ENCODE measurements at regions not wholly inside any gene's neighbourhood (a gene's known extent, or its start where the extent isn't known, plus 50 kb on each side); places are given as distances from the start of the nearest gene placed in this dataset.

- Histone ChIP-seq H2AFZ (ENCODE audit: low read depth, low read length) (no peak overlapping the region), H3K4me2 (ENCODE audit: low read length) (no peak overlapping the region), H3K9ac (ENCODE audit: low read length) (no peak overlapping the region), H3K36me3 (ENCODE audit: insufficient read depth, low read length) (no peaks in the 10 kb centered on the region), H3K4me3 (ENCODE audit: low read length) (no peak overlapping the region), H3K9me3 (ENCODE audit: low read length) (no peaks in the 10 kb centered on the region), H3K27ac (ENCODE audit: low read length) (no peak overlapping the region), H3K27me3 (ENCODE audit: insufficient read depth, low read depth, low read length) (no peaks in the 10 kb centered on the region), H4K20me1 (ENCODE audit: insufficient read depth) (no peaks in the 10 kb centered on the region), H3F3A (ENCODE audit: insufficient read depth, low read length, poor library complexity, severe bottlenecking) (no peaks in the 10 kb centered on the region), H3K9me2 (ENCODE audit: insufficient read depth, low read length) (no peaks in the 10 kb centered on the region), H3K79me2 (replicated peaks; ENCODE audit: insufficient read depth, low read length) (no peaks in the 10 kb centered on the region)
- TF ChIP-seq REST (IDR thresholded peaks at IDR 0.05; ENCODE audit: borderline replicate concordance) (no peak), TAF1 (IDR thresholded peaks at IDR 0.05; ENCODE audit: low read depth) (no peak), POLR2AphosphoS5 (IDR thresholded peaks at IDR 0.05) (no peak), CTCF (IDR thresholded peaks at IDR 0.05; ENCODE audit: poor library complexity, severe bottlenecking) (no peak), SMC3 (conservative IDR thresholded peaks at IDR 0.05; ENCODE audit: poor library complexity) (no peak), RAD21 (conservative IDR thresholded peaks at IDR 0.05) (no peak), EZH2 (IDR thresholded peaks at IDR 0.05; ENCODE audit: borderline replicate concordance, insufficient read depth, low read length, poor library complexity, severe bottlenecking) (no peak), EP300 (conservative IDR thresholded peaks at IDR 0.05; ENCODE audit: poor library complexity, severe bottlenecking) (no peak), MXI1 (conservative IDR thresholded peaks at IDR 0.05; ENCODE audit: poor library complexity, severe bottlenecking) (no peak)
Measured at GRCh38 chr11:70700453-70700852, 302.1 kb downstream of the CTTN start.

GRCh38 chr11:70700871-70701270 lies 302.5 kb downstream of the CTTN start:
- Histone ChIP-seq H3K9me2 (ENCODE audit: insufficient read depth, low read length) (no peaks in the 10 kb centered on the region), H3F3A (ENCODE audit: insufficient read depth, low read length, poor library complexity, severe bottlenecking) (no peaks in the 10 kb centered on the region), H2AFZ (ENCODE audit: low read depth, low read length) (no peak overlapping the region), H3K9ac (ENCODE audit: low read length) (no peak overlapping the region), H3K27me3 (ENCODE audit: insufficient read depth, low read depth, low read length) (no peaks in the 10 kb centered on the region), H3K79me2 (replicated peaks; ENCODE audit: insufficient read depth, low read length) (no peaks in the 10 kb centered on the region), H3K4me3 (ENCODE audit: low read length) (no peak overlapping the region), H3K4me2 (ENCODE audit: low read length) (no peak overlapping the region), H3K36me3 (ENCODE audit: insufficient read depth, low read length) (no peaks in the 10 kb centered on the region), H3K9me3 (ENCODE audit: low read length) (no peaks in the 10 kb centered on the region), H3K27ac (ENCODE audit: low read length) (no peak overlapping the region), H4K20me1 (ENCODE audit: insufficient read depth) (no peaks in the 10 kb centered on the region)
- no peak for TF ChIP-seq CTCF (IDR thresholded peaks at IDR 0.05; ENCODE audit: poor library complexity, severe bottlenecking)
- TF ChIP-seq EP300 (conservative IDR thresholded peaks at IDR 0.05; ENCODE audit: poor library complexity, severe bottlenecking) = no peak
- no peak for TF ChIP-seq RAD21 (conservative IDR thresholded peaks at IDR 0.05)
- no peak for TF ChIP-seq REST (IDR thresholded peaks at IDR 0.05; ENCODE audit: borderline replicate concordance)
- no peak for TF ChIP-seq POLR2AphosphoS5 (IDR thresholded peaks at IDR 0.05)
- TF ChIP-seq SMC3 (conservative IDR thresholded peaks at IDR 0.05; ENCODE audit: poor library complexity) = no peak
- no peak for TF ChIP-seq EZH2 (IDR thresholded peaks at IDR 0.05; ENCODE audit: borderline replicate concordance, insufficient read depth, low read length, poor library complexity, severe bottlenecking)
- no peak for TF ChIP-seq MXI1 (conservative IDR thresholded peaks at IDR 0.05; ENCODE audit: poor library complexity, severe bottlenecking)
